Gastroesophageal sphincter (tissue), 3 donors: ENCODE measurements at regions not wholly inside any gene's neighbourhood (a gene's known extent, or its start where the extent isn't known, plus 50 kb on each side); places are given as distances from the start of the nearest gene placed in this dataset.

Source experiments
- EP300 ChIP-seq: sonication (generic); formaldehyde crosslinking; IDR thresholded peaks from one replicate; pipeline ENCODE4 v1.6.1; 2017; ENCODE audit warnings: antibody characterized with exemption, mild to moderate bottlenecking
- POLR2A ChIP-seq, 2 donors: fragments of 450-650 bp; IDR thresholded peaks; one replicate each; pipeline ENCODE4 v1.6.1; 2017; ENCODE audit warnings: antibody characterized with exemption in 2 of 2, mild to moderate bottlenecking in 2 of 2, moderate library complexity in 1 of 2
- POLR2AphosphoS5 ChIP-seq: sonication (generic); formaldehyde crosslinking; IDR thresholded peaks from one replicate; pipeline ENCODE4 v1.6.1; 2017; ENCODE audit warnings: antibody characterized with exemption
- TF ChIP-seq, protein P1 (sequence below), 4 experiments: fragments of 200-600 bp in 2 of 4; fragments of 450-650 bp in 2 of 4; sonication (generic) in 1 of 4; IDR thresholded peaks; one replicate each; pipeline ENCODE4 v1.5.1; 2017 to 2019; ENCODE audit warnings: antibody characterized with exemption in 4 of 4, mild to moderate bottlenecking in 2 of 4, moderate library complexity in 2 of 4

DNA sequence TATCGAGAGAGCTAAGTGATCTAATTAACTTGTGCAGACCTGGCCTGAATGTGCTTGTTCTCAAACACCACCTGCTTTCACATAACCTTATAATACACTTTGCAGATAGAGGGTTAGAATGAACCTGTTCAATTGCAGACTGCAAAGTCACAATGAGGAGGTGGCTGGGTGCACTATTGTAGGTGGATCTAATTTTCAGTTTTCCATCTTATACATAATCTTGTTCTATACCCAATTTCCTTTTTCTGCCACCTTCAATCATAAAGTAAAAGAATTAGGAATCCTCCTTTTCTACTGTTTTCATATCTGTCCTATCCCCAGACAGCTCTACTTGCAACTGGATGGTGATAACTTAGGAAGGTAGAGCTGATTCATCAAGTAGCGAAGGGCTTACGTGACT lies 68.8 kb upstream of the APC start:
- TF ChIP-seq, protein P1, sequence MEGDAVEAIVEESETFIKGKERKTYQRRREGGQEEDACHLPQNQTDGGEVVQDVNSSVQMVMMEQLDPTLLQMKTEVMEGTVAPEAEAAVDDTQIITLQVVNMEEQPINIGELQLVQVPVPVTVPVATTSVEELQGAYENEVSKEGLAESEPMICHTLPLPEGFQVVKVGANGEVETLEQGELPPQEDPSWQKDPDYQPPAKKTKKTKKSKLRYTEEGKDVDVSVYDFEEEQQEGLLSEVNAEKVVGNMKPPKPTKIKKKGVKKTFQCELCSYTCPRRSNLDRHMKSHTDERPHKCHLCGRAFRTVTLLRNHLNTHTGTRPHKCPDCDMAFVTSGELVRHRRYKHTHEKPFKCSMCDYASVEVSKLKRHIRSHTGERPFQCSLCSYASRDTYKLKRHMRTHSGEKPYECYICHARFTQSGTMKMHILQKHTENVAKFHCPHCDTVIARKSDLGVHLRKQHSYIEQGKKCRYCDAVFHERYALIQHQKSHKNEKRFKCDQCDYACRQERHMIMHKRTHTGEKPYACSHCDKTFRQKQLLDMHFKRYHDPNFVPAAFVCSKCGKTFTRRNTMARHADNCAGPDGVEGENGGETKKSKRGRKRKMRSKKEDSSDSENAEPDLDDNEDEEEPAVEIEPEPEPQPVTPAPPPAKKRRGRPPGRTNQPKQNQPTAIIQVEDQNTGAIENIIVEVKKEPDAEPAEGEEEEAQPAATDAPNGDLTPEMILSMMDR (IDR thresholded peaks at IDR 0.05) = no peak
- TF ChIP-seq POLR2A (IDR thresholded peaks at IDR 0.05) = no peak
- no peak for TF ChIP-seq POLR2AphosphoS5
- TF ChIP-seq EP300 = no peak
